ENCODE measurements at regions not wholly inside any gene's neighbourhood (a gene's known extent, or its start where the extent isn't known, plus 50 kb on each side); places are given as distances from the start of the nearest gene placed in this dataset.

DNA sequence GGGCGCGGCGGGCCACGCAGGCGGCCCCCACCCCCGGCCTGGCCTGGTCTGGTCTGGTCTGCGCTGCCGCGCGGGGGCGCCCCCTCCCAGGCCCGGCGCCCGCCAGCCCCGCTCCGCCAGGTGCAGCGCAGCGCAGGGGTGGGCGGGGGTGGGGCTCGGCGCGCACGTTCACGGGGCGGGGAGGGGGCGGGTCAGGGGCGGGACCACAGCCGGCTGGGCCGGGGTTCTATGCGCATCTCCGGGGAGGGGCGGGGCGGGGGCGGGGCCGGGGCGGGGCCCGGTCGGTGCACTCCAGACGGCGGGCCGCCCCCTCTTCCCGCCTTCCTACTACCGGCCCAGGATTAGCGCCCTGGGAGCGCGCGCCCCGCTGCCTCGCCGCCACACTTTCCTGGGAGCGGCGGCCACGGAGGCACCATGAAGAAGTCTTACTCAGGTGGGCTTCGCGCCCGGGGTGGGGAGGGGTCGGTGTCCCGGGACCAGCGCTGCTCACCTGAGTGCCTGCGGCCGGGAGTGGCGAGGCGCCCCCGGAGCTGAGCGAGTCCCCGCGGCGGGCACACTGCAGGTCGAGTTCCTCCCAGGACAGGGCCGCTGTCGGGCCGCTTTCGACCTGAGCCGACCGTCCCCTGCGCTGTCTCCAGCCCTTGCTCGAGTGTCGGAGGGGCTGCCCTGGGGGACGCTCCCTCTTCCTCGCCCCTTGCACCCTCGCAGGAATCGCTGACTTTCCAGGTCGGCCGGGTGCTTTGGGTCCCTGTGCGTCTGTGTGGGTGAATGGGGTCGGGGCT lies 140.5 kb downstream of the SEC14L1 start (continued):
- TF ChIP-seq, protein P1, sequence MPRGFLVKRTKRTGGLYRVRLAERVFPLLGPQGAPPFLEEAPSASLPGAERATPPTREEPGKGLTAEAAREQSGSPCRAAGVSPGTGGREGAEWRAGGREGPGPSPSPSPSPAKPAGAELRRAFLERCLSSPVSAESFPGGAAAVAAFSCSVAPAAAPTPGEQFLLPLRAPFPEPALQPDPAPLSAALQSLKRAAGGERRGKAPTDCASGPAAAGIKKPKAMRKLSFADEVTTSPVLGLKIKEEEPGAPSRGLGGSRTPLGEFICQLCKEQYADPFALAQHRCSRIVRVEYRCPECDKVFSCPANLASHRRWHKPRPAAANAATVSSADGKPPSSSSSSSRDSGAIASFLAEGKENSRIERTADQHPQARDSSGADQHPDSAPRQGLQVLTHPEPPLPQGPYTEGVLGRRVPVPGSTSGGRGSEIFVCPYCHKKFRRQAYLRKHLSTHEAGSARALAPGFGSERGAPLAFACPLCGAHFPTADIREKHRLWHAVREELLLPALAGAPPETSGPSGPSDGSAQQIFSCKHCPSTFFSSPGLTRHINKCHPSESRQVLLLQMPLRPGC (tag by site-specific recombination; IDR thresholded peaks at IDR 0.05) = peak; percentile 44; the same call in 1 of the 2 replicates
- TF ChIP-seq ZNF121 (tag by site-specific recombination; IDR thresholded peaks at IDR 0.05) (no peak; the same call in 1 of the 2 replicates), MZF1 (tag by site-specific recombination; IDR thresholded peaks at IDR 0.05; ENCODE audit: borderline replicate concordance) (no peak), ZNF660 (tag by site-specific recombination; IDR thresholded peaks at IDR 0.05) (no peak), KLF9 (tag by site-specific recombination; IDR thresholded peaks at IDR 0.05; ENCODE audit: low read depth) (peak; percentile 42; the same call in 1 of the 2 replicates), ZNF600 (tag by site-specific recombination; IDR thresholded peaks at IDR 0.05) (peak; percentile 74), PRDM6 (tag by site-specific recombination; IDR thresholded peaks at IDR 0.05) (no peak), HOXD13 (CRISPR knock-in tag; IDR thresholded peaks at IDR 0.05; ENCODE audit: borderline replicate concordance) (peak; percentile 41; the same call in 1 of the 2 replicates), ZNF548 (tag by site-specific recombination; IDR thresholded peaks at IDR 0.05) (no peak), ZNF558 (tag by site-specific recombination; IDR thresholded peaks at IDR 0.05) (no peak), ZNF2 (tag by site-specific recombination; IDR thresholded peaks at IDR 0.05) (peak; percentile 73), ATF2 (tag by site-specific recombination; IDR thresholded peaks at IDR 0.05; ENCODE audit: low read depth) (no peak), MEIS1 (CRISPR knock-in tag; IDR thresholded peaks at IDR 0.05; ENCODE audit: borderline replicate concordance) (no peak), ZNF530 (tag by site-specific recombination; IDR thresholded peaks at IDR 0.05; ENCODE audit: low read depth) (no peak), ZBTB20 (tag by site-specific recombination; IDR thresholded peaks at IDR 0.05) (peak; percentile 58; the same call in 1 of the 2 replicates), ZNF843 (tag by site-specific recombination; IDR thresholded peaks at IDR 0.05) (no peak), ZNF114 (tag by site-specific recombination; IDR thresholded peaks at IDR 0.05) (no peak), BCL11B (tag by site-specific recombination; IDR thresholded peaks at IDR 0.05; ENCODE audit: low read depth) (peak; percentile 42; the same call in 1 of the 2 replicates), ZNF571 (tag by site-specific recombination; IDR thresholded peaks at IDR 0.05) (no peak), ZFP37 (tag by site-specific recombination; IDR thresholded peaks at IDR 0.05) (peak; percentile 55; the same call in 1 of the 2 replicates), ZNF24 (tag by site-specific recombination; IDR thresholded peaks at IDR 0.05) (0 out of 2 replicates have a peak, but pooled peaks have one; percentile 51), ZNF354C (tag by site-specific recombination; IDR thresholded peaks at IDR 0.05; ENCODE audit: borderline replicate concordance, low read depth) (no peak), ZNF174 (tag by site-specific recombination; IDR thresholded peaks at IDR 0.05) (no peak), ZNF433 (tag by site-specific recombination; IDR thresholded peaks at IDR 0.05; ENCODE audit: low read depth) (no peak)
- TF ChIP-seq, protein P2, sequence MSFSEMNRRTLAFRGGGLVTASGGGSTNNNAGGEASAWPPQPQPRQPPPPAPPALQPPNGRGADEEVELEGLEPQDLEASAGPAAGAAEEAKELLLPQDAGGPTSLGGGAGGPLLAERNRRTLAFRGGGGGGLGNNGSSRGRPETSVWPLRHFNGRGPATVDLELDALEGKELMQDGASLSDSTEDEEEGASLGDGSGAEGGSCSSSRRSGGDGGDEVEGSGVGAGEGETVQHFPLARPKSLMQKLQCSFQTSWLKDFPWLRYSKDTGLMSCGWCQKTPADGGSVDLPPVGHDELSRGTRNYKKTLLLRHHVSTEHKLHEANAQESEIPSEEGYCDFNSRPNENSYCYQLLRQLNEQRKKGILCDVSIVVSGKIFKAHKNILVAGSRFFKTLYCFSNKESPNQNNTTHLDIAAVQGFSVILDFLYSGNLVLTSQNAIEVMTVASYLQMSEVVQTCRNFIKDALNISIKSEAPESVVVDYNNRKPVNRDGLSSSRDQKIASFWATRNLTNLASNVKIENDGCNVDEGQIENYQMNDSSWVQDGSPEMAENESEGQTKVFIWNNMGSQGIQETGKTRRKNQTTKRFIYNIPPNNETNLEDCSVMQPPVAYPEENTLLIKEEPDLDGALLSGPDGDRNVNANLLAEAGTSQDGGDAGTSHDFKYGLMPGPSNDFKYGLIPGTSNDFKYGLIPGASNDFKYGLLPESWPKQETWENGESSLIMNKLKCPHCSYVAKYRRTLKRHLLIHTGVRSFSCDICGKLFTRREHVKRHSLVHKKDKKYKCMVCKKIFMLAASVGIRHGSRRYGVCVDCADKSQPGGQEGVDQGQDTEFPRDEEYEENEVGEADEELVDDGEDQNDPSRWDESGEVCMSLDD (tag by site-specific recombination; IDR thresholded peaks at IDR 0.05) = peak; percentile 83
- TF ChIP-seq, protein P3, sequence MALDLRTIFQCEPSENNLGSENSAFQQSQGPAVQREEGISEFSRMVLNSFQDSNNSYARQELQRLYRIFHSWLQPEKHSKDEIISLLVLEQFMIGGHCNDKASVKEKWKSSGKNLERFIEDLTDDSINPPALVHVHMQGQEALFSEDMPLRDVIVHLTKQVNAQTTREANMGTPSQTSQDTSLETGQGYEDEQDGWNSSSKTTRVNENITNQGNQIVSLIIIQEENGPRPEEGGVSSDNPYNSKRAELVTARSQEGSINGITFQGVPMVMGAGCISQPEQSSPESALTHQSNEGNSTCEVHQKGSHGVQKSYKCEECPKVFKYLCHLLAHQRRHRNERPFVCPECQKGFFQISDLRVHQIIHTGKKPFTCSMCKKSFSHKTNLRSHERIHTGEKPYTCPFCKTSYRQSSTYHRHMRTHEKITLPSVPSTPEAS (tag by site-specific recombination; IDR thresholded peaks at IDR 0.05) = no peak; the same call in 1 of the 2 replicates
- TF ChIP-seq, protein P4, sequence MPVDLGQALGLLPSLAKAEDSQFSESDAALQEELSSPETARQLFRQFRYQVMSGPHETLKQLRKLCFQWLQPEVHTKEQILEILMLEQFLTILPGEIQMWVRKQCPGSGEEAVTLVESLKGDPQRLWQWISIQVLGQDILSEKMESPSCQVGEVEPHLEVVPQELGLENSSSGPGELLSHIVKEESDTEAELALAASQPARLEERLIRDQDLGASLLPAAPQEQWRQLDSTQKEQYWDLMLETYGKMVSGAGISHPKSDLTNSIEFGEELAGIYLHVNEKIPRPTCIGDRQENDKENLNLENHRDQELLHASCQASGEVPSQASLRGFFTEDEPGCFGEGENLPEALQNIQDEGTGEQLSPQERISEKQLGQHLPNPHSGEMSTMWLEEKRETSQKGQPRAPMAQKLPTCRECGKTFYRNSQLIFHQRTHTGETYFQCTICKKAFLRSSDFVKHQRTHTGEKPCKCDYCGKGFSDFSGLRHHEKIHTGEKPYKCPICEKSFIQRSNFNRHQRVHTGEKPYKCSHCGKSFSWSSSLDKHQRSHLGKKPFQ (tag by site-specific recombination; IDR thresholded peaks at IDR 0.05) = no peak
- TF ChIP-seq, protein P5, sequence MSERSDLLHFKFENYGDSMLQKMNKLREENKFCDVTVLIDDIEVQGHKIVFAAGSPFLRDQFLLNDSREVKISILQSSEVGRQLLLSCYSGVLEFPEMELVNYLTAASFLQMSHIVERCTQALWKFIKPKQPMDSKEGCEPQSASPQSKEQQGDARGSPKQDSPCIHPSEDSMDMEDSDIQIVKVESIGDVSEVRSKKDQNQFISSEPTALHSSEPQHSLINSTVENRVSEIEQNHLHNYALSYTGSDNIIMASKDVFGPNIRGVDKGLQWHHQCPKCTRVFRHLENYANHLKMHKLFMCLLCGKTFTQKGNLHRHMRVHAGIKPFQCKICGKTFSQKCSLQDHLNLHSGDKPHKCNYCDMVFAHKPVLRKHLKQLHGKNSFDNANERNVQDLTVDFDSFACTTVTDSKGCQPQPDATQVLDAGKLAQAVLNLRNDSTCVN (tag by site-specific recombination; optimal IDR thresholded peaks at IDR 0.05) = peak; percentile 96
